HL-60/S4 treated with retinoic acid at 250 ng/mL for 4 days and 3 days (cell line): ENCODE measurements at regions not wholly inside any gene's neighbourhood (a gene's known extent, or its start where the extent isn't known, plus 50 kb on each side); places are given as distances from the start of the nearest gene placed in this dataset.
"Not testable (repeated sequence)": the region's sequence is repeated elsewhere in the genome, so short reads cannot be mapped to it uniquely, and the experiment has no call there.

Experiments
- in situ Hi-C: fragments of 300-500 bp; cut with MboI; formaldehyde crosslinking; loops from 2 replicates; pipeline ENCODE4 v1.7.0; 2022; ENCODE audit warnings: low sequenced_read_pairs

GRCh38 chr13:80086304-80086721, 254.6 kb downstream of the SPRY2 start:
- in situ Hi-C loops, result no loop called here

- in situ Hi-C loops, result no loop called here
Measured at GRCh38 chr13:80083853-80084676, 256.9 kb downstream of the SPRY2 start.

- in situ Hi-C loops, result no loop called here
Measured at GRCh38 chr13:80083081-80083852, 257.7 kb downstream of the SPRY2 start.

- in situ Hi-C loops, result no loop called here
Measured at GRCh38 chr13:80082396-80083080, 258.4 kb downstream of the SPRY2 start.

- in situ Hi-C loops, result no loop called here
Measured at GRCh38 chr13:80074811-80075210, 266.1 kb downstream of the SPRY2 start.

GRCh38 chr13:80074143-80074752, 266.7 kb downstream of the SPRY2 start:
- in situ Hi-C loops, result no loop called here

GRCh38 chr13:80072231-80072630, 268.7 kb downstream of the SPRY2 start:
- in situ Hi-C loops, result no loop called here

- in situ Hi-C loops, result no loop called here
Measured at GRCh38 chr13:80070024-80070703, 270.8 kb downstream of the SPRY2 start.

- in situ Hi-C loops, result no loop called here
Measured at GRCh38 chr13:80069374-80069773, 271.6 kb downstream of the SPRY2 start.

GRCh38 chr13:80065996-80066395, 274.9 kb downstream of the SPRY2 start:
- in situ Hi-C loops, result no loop called here

- in situ Hi-C loops, result not testable (repeated sequence)
Measured at GRCh38 chr13:80062416-80062815, 278.5 kb downstream of the SPRY2 start.

GRCh38 chr13:80059789-80060188, 281.1 kb downstream of the SPRY2 start:
- in situ Hi-C loops, result no loop called here

GRCh38 chr13:80058626-80059025, 282.3 kb downstream of the SPRY2 start:
- in situ Hi-C loops, result no loop called here

GRCh38 chr13:80055847-80056246, 285.1 kb downstream of the SPRY2 start:
- in situ Hi-C loops, result no loop called here

GRCh38 chr13:80054806-80055205, 286.1 kb downstream of the SPRY2 start:
- in situ Hi-C loops, result no loop called here

- in situ Hi-C loops, result no loop called here
Measured at GRCh38 chr13:80052286-80052685, 288.6 kb downstream of the SPRY2 start.

GRCh38 chr13:80050252-80050651, 290.7 kb downstream of the SPRY2 start:
- in situ Hi-C loops, result no loop called here

GRCh38 chr13:80048802-80049201, 292.1 kb downstream of the SPRY2 start:
- in situ Hi-C loops, result no loop called here

GRCh38 chr13:80048030-80048429, 292.9 kb downstream of the SPRY2 start:
- in situ Hi-C loops, result no loop called here

- in situ Hi-C loops, result no loop called here
Measured at GRCh38 chr13:80047406-80047805, 293.5 kb downstream of the SPRY2 start.

GRCh38 chr13:80040981-80041317, 300.0 kb downstream of the SPRY2 start:
- in situ Hi-C loops, result no loop called here
